HG03432 (cell line): ENCODE measurements at regions not wholly inside any gene's neighbourhood (a gene's known extent, or its start where the extent isn't known, plus 50 kb on each side); places are given as distances from the start of the nearest gene placed in this dataset.

Source experiments
- ATAC-seq: cut with Tn5 transposase; IDR thresholded peaks from one replicate; pipeline ENCODE4 v1.9.1; 2021; ENCODE audit warnings: mild to moderate bottlenecking, moderate library complexity; ENCODE audit not compliant: unreplicated experiment

DNA sequence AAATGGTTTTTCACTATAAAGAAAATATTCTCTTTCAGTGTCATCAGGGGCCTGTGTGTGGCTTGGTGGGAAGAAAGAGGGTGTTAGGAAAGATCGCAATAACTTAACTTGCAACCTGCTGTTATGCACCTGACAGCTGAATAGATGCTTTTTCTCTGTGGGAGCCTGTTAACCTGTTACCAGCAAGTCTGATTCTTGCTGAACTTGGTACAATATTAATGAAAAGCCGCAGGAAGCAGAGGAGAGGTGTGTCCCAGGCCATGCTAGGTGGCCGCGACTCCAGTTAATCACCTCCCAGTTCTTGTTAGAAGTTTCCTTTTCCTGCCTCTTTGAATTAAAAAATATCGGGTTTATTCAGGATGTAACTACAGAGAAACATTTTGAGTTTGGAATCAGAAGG, 494.8 kb upstream of the AGA start:
- no peak for ATAC-seq

DNA sequence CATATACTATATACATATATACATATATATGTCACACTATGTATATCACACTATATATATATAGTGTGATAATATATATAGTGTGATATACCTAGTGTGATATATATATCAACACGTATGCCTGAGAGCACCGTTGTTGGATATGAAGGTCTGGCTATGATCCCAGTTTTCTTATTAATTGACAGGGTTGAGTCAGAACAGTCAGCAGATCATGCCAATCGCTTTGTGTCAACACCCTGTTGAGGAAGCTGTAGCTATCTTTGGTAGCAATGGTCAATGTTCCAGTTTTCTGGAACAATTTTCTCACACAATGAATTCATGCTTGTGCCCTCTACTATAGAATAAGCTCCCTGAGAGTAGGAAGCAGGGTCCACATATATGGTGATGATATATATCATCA, 496.0 kb upstream of the AGA start:
- no peak for ATAC-seq

DNA sequence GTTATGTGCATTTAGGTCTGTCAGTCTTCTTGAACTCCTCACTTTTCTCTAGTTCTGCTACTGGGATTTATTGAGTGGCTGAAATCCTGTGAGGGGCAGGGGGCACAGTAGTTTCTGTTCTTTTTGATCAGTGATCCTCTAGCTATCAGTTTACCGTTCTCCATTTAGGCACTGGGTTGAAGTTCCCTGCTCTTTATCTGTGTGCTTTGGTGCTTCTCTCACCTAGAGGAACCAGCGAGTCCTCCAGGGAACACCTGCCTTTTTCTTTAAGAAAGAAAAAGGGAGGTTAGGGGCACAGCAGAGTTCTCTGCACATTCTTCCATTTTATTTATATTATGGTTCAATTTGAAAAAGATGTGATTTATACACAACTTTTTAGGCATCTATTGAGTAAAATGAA, 503.0 kb upstream of the AGA start:
- ATAC-seq, result no peak

DNA sequence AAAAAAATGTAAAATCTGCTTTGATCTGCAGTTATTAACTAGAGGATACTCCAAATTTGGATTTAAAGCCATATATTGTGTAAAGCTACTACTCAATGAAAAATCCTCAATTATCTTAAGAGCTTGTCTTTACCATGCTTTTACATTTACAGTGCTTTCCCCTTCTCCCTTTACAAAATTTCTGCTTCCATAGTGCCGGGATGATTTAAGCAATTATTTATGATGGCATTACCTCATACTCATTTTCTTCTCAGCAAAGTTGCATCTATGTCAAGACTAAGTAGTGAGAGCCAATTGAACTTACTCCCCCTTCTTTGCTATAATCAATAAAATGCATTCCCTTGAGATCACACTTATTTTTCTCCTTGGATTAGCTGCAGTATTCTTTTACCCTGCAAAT, 505.4 kb upstream of the AGA start:
- ATAC-seq, result no peak

- no peak for ATAC-seq
Observed at GRCh38 chr4:177948853-177949252, 506.6 kb upstream of the AGA start.

GRCh38 chr4:177951026-177951425, 508.8 kb upstream of the AGA start:
- no peak for ATAC-seq

GRCh38 chr4:177952723-177953122, 510.5 kb upstream of the AGA start:
- ATAC-seq, result no peak

GRCh38 chr4:177957596-177958360, 515.5 kb upstream of the AGA start:
- ATAC-seq, result no peak

DNA sequence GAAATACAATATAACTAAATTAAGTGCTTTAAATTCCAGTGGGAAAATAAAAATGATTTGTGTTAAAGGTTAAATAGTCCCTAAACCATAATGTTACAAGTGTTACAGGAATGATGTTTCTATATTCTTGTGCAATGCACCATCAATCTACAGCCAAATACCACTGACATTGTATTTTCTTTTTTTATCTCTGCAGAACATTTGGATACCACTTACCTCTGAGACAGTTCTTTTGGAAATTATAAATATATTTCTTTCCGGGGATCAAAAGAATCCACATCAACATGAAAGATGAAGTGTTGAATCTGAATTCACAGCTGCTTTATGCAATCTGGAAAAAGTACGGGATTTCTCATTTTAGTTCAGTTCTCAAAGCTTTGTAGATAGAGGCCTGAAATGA, 518.3 kb upstream of the AGA start:
- ATAC-seq, result no peak

DNA sequence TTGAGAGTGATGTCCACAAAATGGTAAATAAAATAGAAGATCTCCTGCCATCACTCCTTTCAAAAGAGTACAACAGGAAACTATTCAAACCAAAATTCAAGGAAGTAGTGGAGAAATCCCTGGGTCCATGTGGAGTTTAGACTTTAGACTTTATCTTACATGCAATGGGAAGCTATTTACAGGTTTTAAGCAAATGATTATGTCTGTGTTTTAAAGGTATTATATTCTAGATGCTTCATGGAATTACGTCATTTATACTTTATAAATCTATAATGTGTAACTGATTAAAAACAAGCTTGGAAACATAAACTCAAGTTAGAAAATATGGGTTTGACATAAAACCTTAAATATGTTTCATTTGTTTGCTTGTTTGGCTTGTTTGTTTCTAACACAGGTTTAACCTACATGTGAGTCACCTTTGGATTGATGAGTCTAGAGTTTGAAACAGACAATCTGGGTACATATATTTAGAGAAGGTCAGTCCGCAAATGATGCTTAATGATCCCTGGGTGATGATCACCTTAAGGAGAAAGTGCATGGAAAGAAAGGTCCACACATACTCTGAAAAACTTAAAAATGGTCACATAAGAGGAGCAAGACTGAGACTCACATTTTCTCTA, 519.6 kb upstream of the AGA start:
- ATAC-seq, result no peak

DNA sequence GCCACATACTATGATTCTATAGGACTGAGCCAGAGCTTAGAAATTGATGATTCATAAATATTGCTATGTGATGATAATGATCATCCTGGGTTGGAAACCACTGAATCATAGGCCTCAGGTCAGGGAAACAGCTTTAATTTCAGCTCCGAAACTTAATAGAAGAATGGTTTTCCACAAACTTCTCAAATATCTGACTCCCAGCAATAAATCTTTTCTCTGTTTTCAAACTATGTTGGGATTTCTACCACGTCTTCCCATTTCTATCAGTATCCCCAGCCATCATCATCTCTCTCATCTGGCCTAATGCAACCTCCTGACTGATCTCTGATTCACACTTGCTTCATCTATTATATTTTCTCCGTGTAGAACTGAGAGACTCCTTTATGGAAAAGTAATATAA, 521.8 kb upstream of the AGA start:
- no peak for ATAC-seq

GRCh38 chr4:177964693-177965168, 522.5 kb upstream of the AGA start:
- ATAC-seq, result no peak

- no peak for ATAC-seq
Observed at GRCh38 chr4:177967328-177967727, 525.1 kb upstream of the AGA start.

DNA sequence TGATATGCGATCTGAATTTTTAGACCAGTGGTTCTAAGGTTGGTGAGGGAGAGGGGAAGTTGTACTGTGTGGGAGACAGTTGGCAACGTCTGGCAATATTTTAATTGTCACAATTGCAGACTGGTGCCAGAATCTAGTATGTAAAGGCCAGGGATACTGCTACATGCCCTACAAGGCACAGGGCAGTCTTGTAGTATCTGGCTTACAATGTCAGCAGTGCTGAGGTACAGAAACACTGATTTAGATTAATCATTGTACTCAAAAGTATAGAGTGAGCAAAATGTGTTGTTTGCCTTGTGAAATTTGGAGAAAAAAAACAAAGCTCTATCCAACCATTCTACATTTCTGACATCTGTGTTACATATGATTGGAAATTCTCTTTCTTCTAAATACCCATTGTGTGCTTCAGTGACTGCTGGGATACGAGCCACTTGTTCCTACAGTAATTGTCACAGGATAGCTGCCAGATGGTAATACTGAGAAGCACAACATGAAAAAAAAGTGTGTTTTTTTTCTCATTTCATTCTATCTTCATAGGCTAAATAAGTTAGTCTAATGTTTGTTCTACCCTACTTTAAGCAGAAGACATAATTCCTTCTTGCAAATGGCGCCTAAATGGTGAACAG, 526.7 kb upstream of the AGA start:
- ATAC-seq, result no peak

DNA sequence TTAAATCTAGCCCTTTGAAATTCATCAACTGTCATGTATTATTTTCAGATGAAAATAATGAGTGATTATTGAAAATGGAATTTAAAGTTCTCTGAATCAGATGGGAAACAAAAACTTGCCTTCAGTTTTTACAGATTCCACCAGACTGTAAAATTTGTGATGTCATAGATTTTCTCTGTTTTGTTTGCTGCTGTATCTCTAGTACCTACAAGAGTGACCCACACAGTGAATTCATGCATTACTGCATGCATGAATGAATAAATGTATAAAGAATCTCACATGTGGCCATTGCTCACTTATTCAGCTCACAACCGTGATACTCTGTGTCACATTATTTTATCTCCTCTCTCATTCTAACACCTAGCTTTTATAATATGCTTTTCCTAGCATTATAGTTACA, 532.2 kb upstream of the AGA start:
- ATAC-seq, result no peak

GRCh38 chr4:177975315-177975987, 533.2 kb upstream of the AGA start:
- ATAC-seq, result no peak

DNA sequence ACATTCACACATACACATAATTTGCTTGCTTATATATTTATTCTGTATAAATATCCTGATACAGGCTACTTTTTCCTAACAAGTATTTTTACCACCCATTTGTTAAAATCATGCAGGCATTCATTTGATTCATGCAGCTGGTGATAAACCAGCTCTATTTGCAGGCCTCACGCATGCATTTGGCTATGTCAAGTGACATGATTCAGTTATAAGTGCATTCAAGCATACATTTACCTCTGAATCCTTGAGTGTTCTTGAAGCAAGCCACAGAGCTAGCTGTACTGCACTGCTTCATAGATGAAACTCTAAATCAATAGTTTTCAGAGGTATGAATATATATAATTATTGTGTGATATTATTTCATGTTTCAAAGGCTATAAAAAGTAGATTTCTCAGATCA, 544.0 kb upstream of the AGA start:
- no peak for ATAC-seq

- ATAC-seq, result no peak
Observed at GRCh38 chr4:177987896-177988295, 545.7 kb upstream of the AGA start.

DNA sequence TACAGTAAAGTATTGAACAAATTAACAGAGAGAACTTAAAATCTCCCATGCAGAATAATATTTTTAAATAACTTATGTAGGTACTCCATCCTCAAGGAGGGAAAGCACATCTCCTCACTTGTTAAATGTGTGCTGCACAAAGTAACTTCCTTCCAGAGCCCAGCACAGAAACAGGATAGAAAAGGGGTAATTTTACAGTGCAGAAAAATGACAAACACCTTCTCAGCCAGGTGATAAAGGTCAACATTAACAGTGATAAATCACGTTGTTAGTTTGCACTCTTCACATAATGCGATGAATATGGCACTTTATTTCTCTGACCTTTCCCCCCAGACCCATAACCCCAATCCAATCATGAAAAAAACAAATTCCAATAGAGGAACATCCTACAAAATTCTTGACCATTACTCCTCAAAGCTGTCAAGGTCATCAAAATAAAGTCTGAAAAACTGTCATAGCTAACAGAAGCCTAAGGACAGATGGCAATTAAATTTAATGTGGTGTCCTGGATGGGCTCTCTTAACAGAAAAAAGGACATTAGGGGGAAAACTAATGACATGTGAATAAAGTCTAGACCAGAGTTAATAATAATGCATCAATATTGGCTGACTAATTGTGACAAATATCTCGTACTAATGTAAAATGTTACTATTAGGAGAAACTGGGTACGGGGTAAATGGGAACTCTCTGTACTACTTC, 547.4 kb upstream of the AGA start:
- no peak for ATAC-seq

DNA sequence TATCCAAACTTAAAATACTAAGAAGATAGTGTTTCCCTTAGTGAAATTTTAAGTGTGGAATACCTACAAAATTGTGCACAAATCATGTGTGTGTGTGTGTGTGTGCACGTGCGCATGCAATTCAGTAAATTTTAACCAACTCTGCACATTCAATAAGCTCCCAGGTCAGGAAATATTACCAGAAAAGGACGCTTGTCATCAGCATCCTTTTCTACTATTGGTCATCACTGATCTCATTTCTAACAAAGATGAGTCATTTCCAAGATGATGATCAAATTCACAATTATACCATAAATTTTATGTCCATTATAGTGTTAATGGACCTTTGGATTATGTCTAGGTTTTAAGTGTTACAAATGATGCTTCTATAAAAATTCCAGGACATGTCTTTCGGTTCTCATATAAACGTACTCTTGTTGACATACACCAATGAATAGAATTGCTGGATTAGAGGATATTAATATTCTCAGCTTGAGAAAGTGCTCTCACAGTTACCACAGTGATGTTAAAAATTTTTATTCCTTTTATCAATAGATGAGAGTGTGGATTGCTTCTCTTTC, 560.9 kb upstream of the AGA start:
- no peak for ATAC-seq

DNA sequence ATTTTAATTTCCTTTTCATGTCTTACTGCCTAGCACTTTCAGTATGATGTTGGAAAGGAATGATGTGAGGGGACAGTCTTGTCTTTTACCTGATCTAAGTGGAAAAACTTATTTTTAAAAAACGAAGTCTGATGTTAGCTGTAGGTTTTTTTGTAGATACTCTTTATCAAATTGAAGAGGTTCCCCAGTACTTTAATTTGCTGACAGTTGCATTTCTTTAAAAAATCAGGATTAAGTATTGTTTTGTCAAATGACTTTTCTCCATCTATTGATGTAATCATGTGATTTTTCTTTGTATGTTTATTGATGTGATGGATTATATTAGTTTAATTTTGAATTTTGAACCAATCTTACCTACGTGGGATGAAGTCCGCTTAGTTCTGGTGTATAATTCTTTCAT, 568.4 kb upstream of the AGA start:
- ATAC-seq, result no peak
